KOPT-K1 (cell line): ENCODE measurements at regions not wholly inside any gene's neighbourhood (a gene's known extent, or its start where the extent isn't known, plus 50 kb on each side); places are given as distances from the start of the nearest gene placed in this dataset.
"Not testable (repeated sequence)": the region's sequence is repeated elsewhere in the genome, so short reads cannot be mapped to it uniquely, and the experiment has no call there.

Source experiments
- H3K27ac ChIP-seq: fragments of 200-600 bp; sonication (generic); 2 replicates; pipeline ENCODE4 v1.5.1; 2016; ENCODE audit warnings: antibody characterized with exemption, mild to moderate bottlenecking, low read depth, low read length; ENCODE audit not compliant: poor library complexity, severe bottlenecking
- H3K36me3 ChIP-seq: fragments of 200-600 bp; sonication (generic); 2 replicates; pipeline ENCODE4 v1.5.1; 2017; ENCODE audit warnings: antibody characterized with exemption, mild to moderate bottlenecking, low read length, moderate library complexity; ENCODE audit not compliant: insufficient read depth
- H3K9me3 ChIP-seq: fragments of 200-600 bp; sonication (generic); 2 replicates; pipeline ENCODE4 v1.5.1; 2017; ENCODE audit warnings: antibody characterized with exemption, low read length, mild to moderate bottlenecking; ENCODE audit not compliant: insufficient read depth, poor library complexity, severe bottlenecking

DNA sequence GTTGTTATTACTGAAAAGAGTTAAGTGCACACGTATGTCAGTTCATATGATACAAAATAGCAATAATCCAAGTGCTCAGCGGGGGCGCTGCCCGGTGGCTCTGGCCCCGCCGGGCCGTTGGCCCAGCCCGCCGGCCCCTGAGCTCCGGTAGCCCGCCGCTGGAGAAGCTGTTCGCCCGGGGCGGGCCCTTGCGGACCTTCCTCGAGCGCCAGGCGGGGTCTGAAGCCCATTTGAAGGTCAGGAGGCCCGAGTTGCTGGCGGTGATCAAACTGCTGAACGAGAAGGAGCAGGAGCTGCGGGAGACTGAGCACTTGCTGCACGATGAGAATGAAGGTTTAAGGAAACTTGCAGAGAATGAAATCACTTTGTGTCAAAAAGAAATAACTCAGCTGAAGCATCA is 599.0 kb downstream of the TRIML1 start:
- H3K27ac ChIP-seq, result peak overlapping the region; percentile 36

DNA sequence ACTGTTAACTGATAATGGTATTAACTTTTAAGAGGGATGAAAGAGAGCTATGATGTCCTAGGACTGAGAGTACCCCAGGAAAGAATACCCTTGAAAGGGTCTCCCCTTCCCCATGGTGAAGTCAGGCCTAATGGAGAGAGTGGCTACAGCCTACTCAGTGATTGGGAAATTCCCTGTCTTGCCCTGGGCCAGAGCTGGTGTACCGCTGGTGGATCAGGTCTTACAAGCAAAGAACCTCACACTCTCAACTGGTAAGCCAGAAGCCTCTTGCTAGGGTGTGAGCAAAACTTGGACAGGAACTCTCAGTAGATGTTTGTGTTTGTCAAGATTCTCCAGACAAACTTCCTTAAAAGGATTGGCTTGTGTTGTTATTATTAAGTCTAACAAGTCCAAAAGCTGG is 600.9 kb downstream of the TRIML1 start:
- H3K36me3 ChIP-seq, H3K27ac ChIP-seq, H3K9me3 ChIP-seq: not testable (repeated sequence)

More for the DNA sequence above, 599.0 kb downstream of the TRIML1 start:
- H3K36me3 ChIP-seq, result not testable (repeated sequence)
- H3K9me3 ChIP-seq, result peaks cover 12% of the 10 kb centered on the region

- not testable (repeated sequence) for H3K9me3 ChIP-seq, H3K27ac ChIP-seq, H3K36me3 ChIP-seq
Observed at GRCh38 chr4:188740791-188741190, 601.5 kb downstream of the TRIML1 start.

DNA sequence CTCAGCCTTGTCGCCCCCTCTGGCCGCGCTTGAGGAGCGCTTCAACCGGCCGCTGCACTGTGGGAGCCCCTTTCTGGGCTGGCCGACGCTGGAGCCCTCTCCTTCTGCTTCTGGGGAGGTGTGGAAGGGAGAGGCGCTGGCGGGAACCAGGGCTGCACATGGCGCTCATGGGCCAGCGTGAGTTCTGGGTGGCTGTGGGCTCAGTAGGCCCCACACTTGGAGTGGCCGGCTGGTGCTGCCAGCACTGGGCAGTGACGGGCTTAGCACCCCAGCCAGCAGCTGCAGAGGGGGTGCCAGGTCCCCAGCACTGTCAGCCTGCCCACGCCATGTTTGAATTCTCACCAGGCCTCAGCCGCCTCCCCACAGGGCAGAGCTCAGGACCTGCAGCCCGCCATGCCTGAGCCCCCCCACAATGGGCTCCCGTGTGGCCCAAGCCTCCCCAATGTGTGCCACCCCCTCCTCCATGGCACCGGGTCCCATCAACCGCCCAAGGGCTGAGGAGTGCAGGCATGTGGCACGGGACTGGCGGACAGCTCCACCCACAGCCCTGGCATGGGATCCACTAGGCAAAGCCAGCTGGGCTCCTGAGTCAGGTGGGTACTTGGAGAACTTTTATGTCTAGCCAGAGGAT is 615.2 kb downstream of the TRIML1 start:
- no peaks in the 10 kb centered on the region for H3K9me3 ChIP-seq
- H3K36me3 ChIP-seq, result no peaks in the 10 kb centered on the region

GRCh38 chr4:188767496-188767895 is 628.3 kb downstream of the TRIML1 start:
- Histone ChIP-seq H3K36me3 (no peaks in the 10 kb centered on the region), H3K9me3 (no peaks in the 10 kb centered on the region), H3K27ac (no peak overlapping the region)

More for the DNA sequence above, 615.2 kb downstream of the TRIML1 start:
- H3K27ac ChIP-seq, result no peak overlapping the region

- Histone ChIP-seq H3K27ac (no peak overlapping the region), H3K36me3 (no peaks in the 10 kb centered on the region), H3K9me3 (no peaks in the 10 kb centered on the region)
Observed at GRCh38 chr4:188778905-188779304, 639.7 kb downstream of the TRIML1 start.

DNA sequence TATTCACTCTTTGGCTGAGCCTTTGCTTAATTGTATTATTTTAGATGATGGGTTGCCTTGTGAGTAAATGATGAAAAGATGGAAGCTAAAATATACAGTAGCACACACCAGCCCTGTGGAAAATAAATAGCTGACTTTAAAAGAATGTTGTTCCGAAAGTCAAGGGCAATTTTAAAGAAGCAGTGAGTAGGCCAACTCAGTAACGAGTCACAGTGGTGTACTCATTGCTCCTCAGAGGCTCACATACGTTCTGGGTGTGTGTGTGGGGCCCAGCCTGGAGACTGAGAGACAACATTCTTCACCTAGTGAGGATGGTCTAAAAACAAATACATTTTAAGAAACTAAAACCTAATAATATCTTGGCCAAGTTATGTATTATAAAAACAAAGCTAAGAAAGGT is 640.3 kb downstream of the TRIML1 start:
- Histone ChIP-seq H3K36me3 (no peaks in the 10 kb centered on the region), H3K27ac (no peak overlapping the region), H3K9me3 (no peaks in the 10 kb centered on the region)

- Histone ChIP-seq H3K9me3 (no peaks in the 10 kb centered on the region), H3K27ac (no peak overlapping the region), H3K36me3 (no peaks in the 10 kb centered on the region)
Observed at GRCh38 chr4:188780028-188780427, 640.8 kb downstream of the TRIML1 start.

DNA sequence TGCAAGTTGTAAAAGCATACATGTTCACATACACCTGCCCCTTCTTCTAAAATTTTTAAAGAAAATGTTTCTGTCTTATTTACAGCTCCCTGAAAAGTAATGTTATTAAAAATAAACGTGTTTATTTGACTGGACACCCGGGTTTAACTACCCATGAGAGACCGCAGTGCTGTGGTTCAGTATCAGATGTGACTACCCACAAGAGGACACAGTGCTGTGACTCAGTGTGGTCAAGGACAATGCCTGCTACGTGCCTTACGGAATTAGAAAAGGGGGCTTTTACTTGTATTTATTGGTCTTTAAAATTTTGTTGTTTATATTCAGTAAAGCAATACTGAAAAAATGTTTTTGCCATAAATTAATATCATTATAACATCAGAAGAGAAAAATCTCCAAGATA is 641.4 kb downstream of the TRIML1 start:
- no peaks in the 10 kb centered on the region for H3K36me3 ChIP-seq
- no peaks in the 10 kb centered on the region for H3K9me3 ChIP-seq
- no peak overlapping the region for H3K27ac ChIP-seq

- no peaks in the 10 kb centered on the region for H3K36me3 ChIP-seq
- H3K27ac ChIP-seq, result no peak overlapping the region
- H3K9me3 ChIP-seq, result no peaks in the 10 kb centered on the region
Observed at GRCh38 chr4:188781655-188782054, 642.4 kb downstream of the TRIML1 start.

DNA sequence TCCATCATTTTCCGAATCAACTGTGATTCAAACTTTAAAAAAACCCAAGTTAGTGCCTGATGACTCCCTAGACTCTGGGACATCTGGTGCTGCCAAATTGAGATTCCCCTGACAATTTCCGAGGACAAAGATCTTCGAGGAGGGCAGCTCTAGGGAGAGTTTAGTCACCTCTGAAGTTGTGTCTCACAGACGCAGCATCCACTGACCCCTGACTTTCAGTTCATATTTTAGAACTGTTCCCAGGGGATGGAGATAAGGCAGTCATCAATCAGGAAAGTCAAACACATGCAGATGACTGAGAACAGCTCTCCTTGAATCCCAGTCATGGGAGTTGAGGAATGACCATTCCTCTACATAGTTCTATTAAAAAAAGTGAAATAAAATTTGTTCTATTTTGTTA is 643.9 kb downstream of the TRIML1 start:
- no peak overlapping the region for H3K27ac ChIP-seq
- H3K36me3 ChIP-seq, result no peaks in the 10 kb centered on the region
- no peaks in the 10 kb centered on the region for H3K9me3 ChIP-seq

GRCh38 chr4:188783606-188784160 is 644.4 kb downstream of the TRIML1 start:
- H3K27ac ChIP-seq, result no peak overlapping the region
- H3K36me3 ChIP-seq, result no peaks in the 10 kb centered on the region
- no peaks in the 10 kb centered on the region for H3K9me3 ChIP-seq

DNA sequence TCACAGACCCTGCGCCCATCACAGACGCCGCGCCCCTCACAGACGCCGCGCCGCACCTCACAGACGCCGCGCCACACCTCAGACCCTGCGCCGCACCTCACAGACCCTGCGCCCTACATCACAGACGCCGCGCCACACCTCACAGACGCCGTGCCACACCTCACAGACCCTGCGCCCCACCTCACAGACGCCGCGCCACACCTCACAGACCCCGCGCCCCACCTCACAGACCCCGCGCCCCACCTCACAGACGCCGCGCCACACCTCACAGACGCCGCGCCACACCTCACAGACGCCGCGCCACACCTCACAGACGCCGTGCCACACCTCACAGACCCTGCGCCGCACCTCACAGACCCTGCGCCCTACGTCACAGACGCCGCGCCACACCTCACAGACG is 657.4 kb downstream of the TRIML1 start:
- H3K27ac ChIP-seq, H3K9me3 ChIP-seq, H3K36me3 ChIP-seq: not testable (repeated sequence)

GRCh38 chr4:188797011-188797410 is 657.8 kb downstream of the TRIML1 start:
- not testable (repeated sequence) for H3K36me3 ChIP-seq, H3K27ac ChIP-seq, H3K9me3 ChIP-seq

GRCh38 chr4:188804861-188805260 is 665.6 kb downstream of the TRIML1 start:
- no peaks in the 10 kb centered on the region for H3K9me3 ChIP-seq
- no peaks in the 10 kb centered on the region for H3K36me3 ChIP-seq
- no peak overlapping the region for H3K27ac ChIP-seq

- Histone ChIP-seq H3K27ac (no peak overlapping the region), H3K36me3 (no peaks in the 10 kb centered on the region), H3K9me3 (no peaks in the 10 kb centered on the region)
Observed at GRCh38 chr4:188811121-188811520, 671.9 kb downstream of the TRIML1 start.
